ENCODE measurements at regions not wholly inside any gene's neighbourhood (a gene's known extent, or its start where the extent isn't known, plus 50 kb on each side); places are given as distances from the start of the nearest gene placed in this dataset.

DNA sequence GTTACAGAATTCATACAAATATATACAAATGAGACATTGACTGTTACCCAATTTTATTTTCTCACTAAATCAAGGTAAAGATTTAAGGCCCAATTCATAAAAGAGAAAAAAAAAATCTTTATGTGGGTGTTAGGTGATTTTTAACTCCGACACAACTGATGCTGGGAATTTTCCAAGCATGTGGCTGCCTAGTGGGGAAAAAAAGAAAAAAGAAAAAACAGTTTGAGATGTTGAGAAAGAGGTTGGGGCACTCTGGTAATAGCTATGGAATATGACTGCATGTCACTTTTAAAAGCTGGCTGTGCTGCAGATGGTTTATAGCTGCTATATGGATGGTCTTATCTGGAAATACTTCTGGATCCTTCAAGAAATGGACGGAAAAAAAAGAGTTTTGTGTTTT lies 739.9 kb upstream of the SOX9 start:
- ATAC-seq, result no peak
- intact Hi-C loops (cut with DNase I), result no loop called here
- no peak for DNase-seq

- ATAC-seq (no peak), DNase-seq (no peak)
- intact Hi-C loops (cut with DNase I), result no loop called here
Measured at GRCh38 chr17:71383091-71383490, 737.7 kb upstream of the SOX9 start.

GRCh38 chr17:71387456-71387855 lies 733.4 kb upstream of the SOX9 start:
- no peak for DNase-seq
- intact Hi-C loops (cut with DNase I), result no loop called here
- ATAC-seq, result no peak

DNA sequence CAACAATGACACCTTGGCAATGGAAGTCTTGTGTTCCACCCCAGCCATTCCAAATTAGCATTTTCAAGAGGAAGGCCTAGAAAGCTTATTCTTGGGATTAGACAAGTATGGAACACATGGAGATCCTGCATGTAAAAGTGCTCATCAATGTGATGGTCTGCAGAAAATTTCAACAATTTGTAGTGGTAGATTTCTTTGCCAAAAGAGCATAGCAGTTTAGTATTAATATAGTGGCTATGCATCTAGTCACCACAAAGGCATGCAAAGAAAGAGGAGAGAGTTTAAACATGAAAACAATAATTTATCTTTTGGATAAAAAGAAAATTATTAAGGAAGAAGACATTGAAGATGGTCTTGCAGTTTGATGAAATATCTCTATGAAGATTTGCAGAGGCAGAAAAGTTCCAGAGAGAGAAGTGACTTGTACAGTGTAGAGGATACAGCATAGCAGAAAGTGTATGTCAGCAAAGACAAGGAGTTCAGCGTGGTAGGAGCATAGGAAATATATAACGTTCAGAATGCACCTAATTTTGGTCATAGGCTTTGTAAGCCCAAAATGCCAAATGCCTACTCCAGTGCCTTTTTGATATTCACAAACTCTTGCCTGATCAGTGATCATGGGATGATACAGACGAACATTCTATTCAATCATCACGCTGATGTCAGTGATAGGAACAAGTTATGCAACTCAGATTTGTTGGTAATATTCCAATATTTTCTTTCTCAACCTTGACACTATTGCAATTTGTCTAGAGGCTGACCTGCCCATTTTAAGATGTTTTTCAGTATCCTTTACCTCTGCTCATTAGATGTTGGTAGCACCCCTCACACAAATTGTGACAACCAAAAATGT lies 727.9 kb upstream of the SOX9 start:
- ATAC-seq (no peak), DNase-seq (no peak)
- intact Hi-C loops (cut with DNase I), result no loop called here

- intact Hi-C loops (cut with DNase I), result no loop called here
- no peak for DNase-seq
Measured at GRCh38 chr17:71395901-71396300, 724.9 kb upstream of the SOX9 start.

DNA sequence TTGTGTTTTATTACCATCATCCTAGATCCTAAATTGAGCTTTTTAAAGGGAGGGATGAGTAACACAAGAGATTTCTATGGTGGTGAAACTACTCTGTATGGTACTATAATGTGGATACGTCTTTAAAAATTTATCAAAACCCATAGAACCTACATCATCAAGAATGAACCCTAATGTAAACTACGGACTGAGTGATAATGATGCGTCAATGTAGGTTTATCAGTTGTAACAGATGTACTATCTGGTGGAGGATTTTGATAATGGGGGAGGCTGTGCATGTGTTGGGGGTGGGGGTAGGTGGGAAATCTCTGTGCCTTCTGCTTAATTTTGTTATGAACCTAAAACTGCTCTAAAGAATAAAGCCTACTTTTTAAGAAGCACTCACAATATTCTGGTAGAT lies 724.1 kb upstream of the SOX9 start:
- intact Hi-C loops (cut with DNase I), result no loop called here
- DNase-seq (no peak), ATAC-seq (no peak)

More at GRCh38 chr17:71395901-71396300, 724.9 kb upstream of the SOX9 start:
- ATAC-seq, result no peak

DNA sequence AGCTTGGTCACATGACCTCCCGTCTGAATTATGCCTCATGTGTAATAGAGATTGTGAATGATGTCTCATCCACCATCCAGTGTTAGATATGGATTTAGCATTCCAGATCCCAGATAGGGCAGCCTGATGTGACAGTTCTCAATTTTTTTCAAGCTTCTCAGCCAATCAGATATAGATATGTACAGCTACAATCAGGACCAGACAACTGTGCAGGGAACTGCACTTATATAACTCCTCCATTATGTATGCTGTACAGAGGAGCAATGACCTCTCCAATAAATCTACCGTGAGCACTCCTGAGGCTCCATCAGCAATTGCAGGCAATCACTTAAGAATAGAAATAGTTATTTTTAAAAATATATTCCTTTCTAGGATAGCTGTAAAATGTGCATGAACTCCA lies 722.8 kb upstream of the SOX9 start:
- DNase-seq, result no peak
- intact Hi-C loops (cut with DNase I), result no loop called here
- ATAC-seq, result no peak

DNA sequence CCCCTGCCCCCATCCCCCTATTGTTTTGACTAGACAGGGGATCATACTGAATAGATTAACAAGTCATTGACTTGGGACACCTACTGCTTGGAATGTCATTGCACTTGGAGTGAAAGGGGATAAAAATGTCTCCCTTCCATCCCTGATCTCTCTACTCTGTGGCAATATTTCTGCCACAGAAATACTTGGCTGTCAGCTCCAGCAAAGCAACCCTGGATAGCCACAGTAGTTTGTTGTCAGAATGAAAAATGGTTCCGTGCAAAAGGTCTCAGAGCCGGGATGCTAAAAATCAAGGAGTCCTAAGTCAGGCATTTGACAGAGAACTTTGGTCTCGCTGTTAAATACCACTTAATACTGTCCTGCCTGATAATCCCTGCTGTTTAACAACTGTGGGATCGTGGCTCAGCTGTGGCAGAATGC lies 722.0 kb upstream of the SOX9 start:
- intact Hi-C loops (cut with DNase I), result no loop called here
- DNase-seq (no peak), ATAC-seq (no peak)

DNA sequence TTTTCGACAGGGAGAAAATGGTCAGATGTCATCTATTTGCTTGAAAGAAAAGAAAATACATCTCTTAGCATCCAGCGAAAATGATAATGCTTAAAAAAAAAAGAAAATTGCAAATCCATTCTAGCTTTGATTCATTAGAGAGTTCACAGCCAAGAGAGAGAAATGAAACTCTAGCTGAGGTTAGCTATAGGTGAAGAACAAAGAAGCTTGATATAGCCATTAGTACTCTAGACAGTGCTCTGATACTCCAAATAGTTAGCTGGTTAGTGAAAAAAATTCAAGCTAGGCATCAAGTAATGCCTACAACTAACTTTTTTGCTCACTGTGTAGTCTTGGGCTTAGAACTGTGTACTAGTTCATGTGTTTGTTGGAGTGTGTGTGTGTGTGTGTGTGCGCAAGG lies 721.6 kb upstream of the SOX9 start:
- intact Hi-C loops (cut with DNase I), result no loop called here
- ATAC-seq, result no peak

DNA sequence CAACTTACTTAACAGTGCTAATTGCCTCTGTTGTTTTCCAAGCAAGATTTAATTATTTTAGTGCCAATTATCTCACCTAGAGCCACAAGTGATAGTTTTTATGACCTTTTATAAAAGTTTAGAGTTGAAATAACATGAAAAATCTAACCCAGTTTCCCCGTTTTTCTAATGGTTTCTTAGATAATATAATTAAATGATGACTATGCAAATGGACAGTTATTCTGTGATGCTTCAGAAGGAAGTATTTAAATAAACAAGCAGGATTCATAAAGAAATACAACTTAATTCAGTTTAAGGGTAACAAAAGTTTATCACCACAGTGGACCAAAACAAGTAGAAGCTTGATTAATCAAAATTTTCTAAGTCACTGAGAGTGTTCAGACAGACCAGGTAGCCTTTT lies 721.2 kb upstream of the SOX9 start:
- intact Hi-C loops (cut with DNase I), result no loop called here

More for the DNA sequence above, 721.6 kb upstream of the SOX9 start:
- DNase-seq, result no peak

GRCh38 chr17:71402007-71402406 lies 718.8 kb upstream of the SOX9 start:
- intact Hi-C loops (cut with DNase I), result no loop called here
- DNase-seq (no peak), ATAC-seq (no peak)

More for the DNA sequence above, 721.2 kb upstream of the SOX9 start:
- ATAC-seq (no peak), DNase-seq (no peak)

DNA sequence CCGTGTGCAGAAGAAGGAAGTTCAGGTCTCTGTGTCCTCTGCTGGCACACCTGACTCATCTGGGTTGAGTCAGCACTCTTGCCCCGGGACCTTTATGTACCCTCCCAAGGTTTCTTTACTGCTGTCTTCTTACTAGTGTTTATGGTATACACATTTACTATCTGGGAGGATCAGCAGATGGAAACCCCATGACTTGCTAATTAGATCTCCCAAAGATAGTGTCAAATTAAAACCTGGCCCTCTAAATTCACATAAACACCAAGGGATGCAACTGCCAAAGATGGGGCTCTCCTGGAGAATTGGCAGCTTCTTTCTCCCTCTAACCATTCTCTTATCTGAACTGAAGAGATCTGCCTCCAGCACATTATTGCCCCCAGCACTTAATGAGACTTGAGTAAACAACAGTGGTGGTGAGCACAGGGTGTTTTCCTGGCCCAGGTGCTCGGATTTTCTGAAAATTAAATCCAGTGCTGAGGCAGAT lies 718.1 kb upstream of the SOX9 start:
- ATAC-seq (no peak), DNase-seq (no peak)
- intact Hi-C loops (cut with DNase I), result no loop called here

GRCh38 chr17:71405101-71405500 lies 715.7 kb upstream of the SOX9 start:
- intact Hi-C loops (cut with DNase I), result no loop called here

DNA sequence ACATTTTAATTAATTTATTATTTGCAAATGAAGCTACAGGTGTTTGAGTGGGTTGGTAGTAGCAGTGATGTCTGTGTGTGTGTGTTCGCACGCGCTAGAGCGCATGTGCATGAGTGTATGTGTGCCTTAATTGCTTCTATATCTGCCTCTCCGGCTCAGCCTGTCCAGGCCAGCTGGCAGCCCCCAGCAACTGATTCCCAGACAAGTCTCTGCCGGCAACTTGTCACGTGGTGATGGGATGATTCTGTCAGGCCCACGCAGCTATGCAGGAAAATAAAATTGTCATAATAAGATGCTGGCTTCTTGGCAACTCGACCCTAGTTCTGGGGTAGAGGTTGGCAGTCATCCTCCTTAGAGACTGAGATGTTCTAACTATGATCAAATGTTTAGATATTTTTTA lies 712.8 kb upstream of the SOX9 start:
- ATAC-seq, result no peak
- intact Hi-C loops (cut with DNase I), result no loop called here
- DNase-seq, result no peak

More at GRCh38 chr17:71405101-71405500, 715.7 kb upstream of the SOX9 start:
- DNase-seq, result no peak
- no peak for ATAC-seq

DNA sequence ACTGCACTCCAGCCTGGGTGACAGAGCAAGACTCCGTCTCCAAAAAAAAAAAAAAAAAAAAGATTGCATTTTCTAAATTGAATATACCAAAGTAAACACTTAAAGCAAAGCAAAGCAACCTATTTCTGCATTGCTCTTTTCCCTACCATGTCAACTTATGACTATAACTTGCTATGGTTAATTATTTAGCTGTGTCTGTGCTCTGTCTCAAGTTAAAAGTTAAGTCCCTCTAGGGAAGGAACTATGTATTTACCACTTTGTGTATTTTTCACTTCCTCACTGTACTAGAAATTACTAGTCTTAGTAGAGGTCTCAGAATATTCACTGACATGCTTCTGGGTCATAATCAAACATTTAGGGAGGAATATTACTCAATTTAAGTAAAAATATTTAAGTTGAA lies 711.7 kb upstream of the SOX9 start:
- intact Hi-C loops (cut with DNase I), result no loop called here
- DNase-seq, result no peak
- ATAC-seq, result no peak

DNA sequence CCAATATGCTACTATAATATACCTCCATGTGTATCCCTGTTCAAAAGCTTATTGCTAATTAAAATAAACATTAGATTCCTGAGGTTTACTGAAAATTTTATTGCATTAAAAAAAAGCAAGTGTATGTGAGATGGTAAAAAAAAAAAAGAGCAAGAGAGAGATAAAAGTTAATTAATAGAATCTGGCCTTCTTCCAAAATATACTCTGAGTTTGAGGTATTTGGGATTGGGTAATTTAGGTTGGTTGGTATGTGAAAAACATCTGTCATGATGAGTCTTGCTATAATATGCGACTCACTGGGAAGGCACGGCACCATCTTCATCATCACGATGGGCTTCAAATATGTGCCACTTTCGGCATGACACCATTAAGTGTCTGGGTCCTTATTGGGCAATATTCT lies 711.1 kb upstream of the SOX9 start:
- no peak for DNase-seq
- intact Hi-C loops (cut with DNase I), result no loop called here
- no peak for ATAC-seq

DNA sequence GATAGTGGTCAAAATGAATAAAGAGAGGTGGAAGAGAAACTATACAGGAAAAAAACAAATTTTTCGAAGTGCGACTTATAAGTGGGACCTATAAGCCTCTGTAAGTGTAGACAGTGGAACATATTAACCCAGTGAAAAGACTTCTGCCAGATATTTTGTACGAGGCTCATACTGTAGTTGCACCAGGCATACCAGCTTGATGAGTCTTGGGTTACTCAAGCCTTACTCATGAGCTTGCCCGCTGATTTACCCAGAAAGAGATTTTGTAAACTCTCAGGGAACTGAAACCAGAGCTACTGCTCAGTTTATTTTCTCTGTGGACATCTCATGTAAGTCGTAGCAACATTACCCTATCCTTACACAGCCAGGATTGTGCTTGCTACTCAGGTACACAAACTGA lies 708.0 kb upstream of the SOX9 start:
- DNase-seq, result no peak
- peak in 1 of 2 donors; percentile 29 for ATAC-seq
- intact Hi-C loops (cut with DNase I), result no loop called here

DNA sequence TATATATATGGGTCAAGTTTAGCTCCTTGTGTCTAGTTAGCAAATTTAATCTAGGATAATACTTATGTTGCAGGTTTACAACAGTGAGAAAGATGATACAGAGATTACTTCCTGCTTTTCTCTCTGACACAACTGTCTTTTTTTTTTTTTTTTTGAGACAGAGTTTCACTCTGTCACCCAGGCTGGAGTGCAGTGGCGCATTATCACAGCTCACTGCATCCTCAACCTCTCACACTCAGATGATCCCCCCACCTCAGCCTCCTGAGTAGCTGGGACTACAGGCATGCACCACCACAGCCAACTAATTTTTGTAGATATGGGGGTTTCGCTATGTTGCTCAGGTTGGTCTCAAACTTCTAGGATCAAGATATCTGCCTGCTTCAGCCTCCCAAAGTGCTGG lies 706.9 kb upstream of the SOX9 start:
- DNase-seq, result no peak
- intact Hi-C loops (cut with DNase I), result no loop called here
- no peak for ATAC-seq

- DNase-seq, result no peak
- no peak for ATAC-seq
- intact Hi-C loops (cut with DNase I), result no loop called here
Measured at GRCh38 chr17:71417142-71417541, 703.7 kb upstream of the SOX9 start.

- DNase-seq, result no peak
- intact Hi-C loops (cut with DNase I), result no loop called here
- no peak for ATAC-seq
Measured at GRCh38 chr17:71422968-71423367, 697.9 kb upstream of the SOX9 start.

GRCh38 chr17:71423871-71424546 lies 696.8 kb upstream of the SOX9 start:
- DNase-seq (no peak), ATAC-seq (no peak)
- intact Hi-C loops (cut with DNase I), result no loop called here
